Fibroblast of lung (primary cell): ENCODE measurements at regions not wholly inside any gene's neighbourhood (a gene's known extent, or its start where the extent isn't known, plus 50 kb on each side); places are given as distances from the start of the nearest gene placed in this dataset.

Source experiments
- DNase-seq, 2 donors: peaks; one replicate each; pipeline versions ENCODE4 v3.0.0 to v3.0.0-alpha.2; 2010; ENCODE audit warnings: low read depth in 2 of 2
- H2AFZ ChIP-seq: 2 replicates; pipeline ENCODE4 v1.5.1; 2012; ENCODE audit warnings: low read length, control low read depth, inconsistent platforms
- H3K27ac ChIP-seq: 2 replicates; pipeline ENCODE4 v1.5.1; 2011; ENCODE audit warnings: low read length, control low read depth; ENCODE audit not compliant: insufficient read depth
- H3K27me3 ChIP-seq: 2 replicates; pipeline ENCODE4 v1.5.1; 2011; ENCODE audit warnings: mild to moderate bottlenecking, low read length; ENCODE audit not compliant: control insufficient read depth, insufficient read depth
- H3K36me3 ChIP-seq: 2 replicates; pipeline ENCODE4 v1.5.1; 2011; ENCODE audit warnings: low read length; ENCODE audit not compliant: control insufficient read depth, insufficient read depth
- H3K4me1 ChIP-seq: 2 replicates; pipeline ENCODE4 v1.5.1; 2011; ENCODE audit warnings: low read length; ENCODE audit not compliant: control insufficient read depth, insufficient read depth; ENCODE audit errors: extremely low read depth
- H3K4me2 ChIP-seq: 2 replicates; pipeline ENCODE4 v1.5.1; 2011; ENCODE audit warnings: low read length, control low read depth; ENCODE audit not compliant: insufficient read depth; ENCODE audit errors: extremely low read depth
- H3K4me3 ChIP-seq, 4 experiments: fragments of 200-600 bp in 1 of 4; sonication (generic) in 1 of 4; replicated peaks in 1 of 4; 2 replicates each; pipeline ENCODE4 v1.5.1; 2011 to 2016; ENCODE audit warnings: low read length in 4 of 4, low read depth in 3 of 4, mild to moderate bottlenecking in 3 of 4, control low read depth in 2 of 4, inconsistent platforms in 1 of 4, mixed read lengths in 1 of 4; ENCODE audit not compliant: insufficient read depth in 1 of 4; ENCODE audit errors: control extremely low read depth in 1 of 4
- H3K79me2 ChIP-seq: 2 replicates; pipeline ENCODE4 v1.5.1; 2012; ENCODE audit warnings: mild to moderate bottlenecking, low read length, inconsistent platforms; ENCODE audit not compliant: control insufficient read depth, insufficient read depth
- H3K9ac ChIP-seq: 2 replicates; pipeline ENCODE4 v1.5.1; 2011; ENCODE audit warnings: mild to moderate bottlenecking, low read length, control low read depth; ENCODE audit not compliant: insufficient read depth
- H3K9me3 ChIP-seq: 2 replicates; pipeline ENCODE4 v1.5.1; 2012; ENCODE audit warnings: low read depth, low read length; ENCODE audit not compliant: control insufficient read depth, insufficient read depth
- H4K20me1 ChIP-seq: 2 replicates; pipeline ENCODE4 v1.5.1; 2011; ENCODE audit warnings: low read length; ENCODE audit not compliant: control insufficient read depth, insufficient read depth; ENCODE audit errors: extremely low read depth
- CTCF ChIP-seq, 2 donors: IDR thresholded peaks in 1 of 2; conservative IDR thresholded peaks in 1 of 2; 1 replicate in 1 of 2; 2 replicates in 1 of 2; pipeline ENCODE4 v1.5.1; 2011 to 2012; ENCODE audit warnings: low read length in 2 of 2, control low read depth in 1 of 2, inconsistent platforms in 1 of 2, low read depth in 1 of 2, mild to moderate bottlenecking in 1 of 2
- EZH2 ChIP-seq: IDR thresholded peaks from 2 replicates; pipeline ENCODE4 v1.5.1; 2012; ENCODE audit warnings: low read length, control low read depth, mild to moderate bottlenecking; ENCODE audit errors: missing control alignments

GRCh38 chr21:43325968-43326715, 100.8 kb downstream of the SIK1 start:
- no peak overlapping the region for H3K9ac ChIP-seq
- TF ChIP-seq EZH2 (no peak), CTCF (conservative IDR thresholded peaks at IDR 0.05 in 1 of 2, IDR thresholded peaks at IDR 0.05 in 1 of 2; ENCODE audit: low read depth in 1 of 2, low read length in 2 of 2) (no peak)

GRCh38 chr21:43325036-43325435, 101.9 kb downstream of the SIK1 start:
- H3K4me2 ChIP-seq, result no peak overlapping the region
- no peak overlapping the region for H3K4me3 ChIP-seq
- DNase-seq, result no peak
- H3K4me1 ChIP-seq, result no peaks in the 10 kb centered on the region
- H3K27me3 ChIP-seq, result peaks cover 7% of the 10 kb centered on the region
- H2AFZ ChIP-seq, result no peak overlapping the region
- no peaks in the 10 kb centered on the region for H3K9me3 ChIP-seq
- H3K27ac ChIP-seq, result no peak overlapping the region
- H4K20me1 ChIP-seq, result no peaks in the 10 kb centered on the region
- H3K36me3 ChIP-seq, result no peaks in the 10 kb centered on the region
- TF ChIP-seq CTCF (conservative IDR thresholded peaks at IDR 0.05 in 1 of 2, IDR thresholded peaks at IDR 0.05 in 1 of 2; ENCODE audit: low read depth in 1 of 2, low read length in 2 of 2), result no peak
- no peak for TF ChIP-seq EZH2
- no peaks in the 10 kb centered on the region for H3K79me2 ChIP-seq
- no peak overlapping the region for H3K9ac ChIP-seq

More at GRCh38 chr21:43325968-43326715, 100.8 kb downstream of the SIK1 start:
- H4K20me1 ChIP-seq, result no peaks in the 10 kb centered on the region
- H3K4me2 ChIP-seq, result no peak overlapping the region
- no peak overlapping the region for H2AFZ ChIP-seq
- no peaks in the 10 kb centered on the region for H3K79me2 ChIP-seq
- H3K36me3 ChIP-seq, result no peaks in the 10 kb centered on the region
- H3K27ac ChIP-seq, result no peak overlapping the region
- no peaks in the 10 kb centered on the region for H3K4me1 ChIP-seq
- no peaks in the 10 kb centered on the region for H3K9me3 ChIP-seq
- peaks cover 7% of the 10 kb centered on the region for H3K27me3 ChIP-seq
- DNase-seq, result no peak
- H3K4me3 ChIP-seq, result no peak overlapping the region

GRCh38 chr21:43324596-43324995, 102.3 kb downstream of the SIK1 start:
- Histone ChIP-seq H3K27me3 (peaks cover 7% of the 10 kb centered on the region), H3K4me1 (no peaks in the 10 kb centered on the region), H3K4me3 (no peak overlapping the region), H3K9ac (no peak overlapping the region), H3K27ac (no peak overlapping the region), H3K9me3 (no peaks in the 10 kb centered on the region), H3K36me3 (no peaks in the 10 kb centered on the region), H4K20me1 (no peaks in the 10 kb centered on the region), H2AFZ (no peak overlapping the region), H3K4me2 (no peak overlapping the region), H3K79me2 (no peaks in the 10 kb centered on the region)
- TF ChIP-seq CTCF (conservative IDR thresholded peaks at IDR 0.05 in 1 of 2, IDR thresholded peaks at IDR 0.05 in 1 of 2; ENCODE audit: low read depth in 1 of 2, low read length in 2 of 2) (no peak), EZH2 (no peak)
- no peak for DNase-seq
